Gastroesophageal sphincter (tissue), 3 donors: ENCODE measurements at regions not wholly inside any gene's neighbourhood (a gene's known extent, or its start where the extent isn't known, plus 50 kb on each side); places are given as distances from the start of the nearest gene placed in this dataset.

Source experiments
- POLR2A ChIP-seq, 2 donors: fragments of 450-650 bp; IDR thresholded peaks; one replicate each; pipeline ENCODE4 v1.6.1; 2017; ENCODE audit warnings: antibody characterized with exemption in 2 of 2, mild to moderate bottlenecking in 2 of 2, moderate library complexity in 1 of 2
- POLR2AphosphoS5 ChIP-seq: sonication (generic); formaldehyde crosslinking; IDR thresholded peaks from one replicate; pipeline ENCODE4 v1.6.1; 2017; ENCODE audit warnings: antibody characterized with exemption
- TF ChIP-seq, protein P1 (sequence below), 4 experiments: fragments of 200-600 bp in 2 of 4; fragments of 450-650 bp in 2 of 4; sonication (generic) in 1 of 4; IDR thresholded peaks; one replicate each; pipeline ENCODE4 v1.5.1; 2017 to 2019; ENCODE audit warnings: antibody characterized with exemption in 4 of 4, mild to moderate bottlenecking in 2 of 4, moderate library complexity in 2 of 4

DNA sequence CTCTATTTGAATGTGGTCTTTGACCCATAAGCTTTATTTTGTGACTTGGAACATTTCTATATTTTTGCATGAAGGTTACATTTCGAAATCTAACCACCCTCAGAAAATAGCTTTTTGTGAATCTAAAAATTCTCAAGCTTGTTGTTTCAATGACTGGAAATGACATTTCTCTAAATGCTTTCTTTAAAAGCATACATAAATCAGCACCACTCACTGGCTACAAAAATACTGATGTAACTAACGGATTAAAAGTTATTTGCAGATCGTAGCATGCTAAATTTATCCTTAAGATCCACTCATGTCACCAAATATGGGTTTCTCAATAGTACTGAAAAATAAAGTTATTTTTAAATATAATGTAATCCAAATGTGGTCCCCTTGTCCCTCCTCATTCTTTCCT, 55.2 kb upstream of the ACAN start:
- TF ChIP-seq POLR2A (IDR thresholded peaks at IDR 0.05) (no peak), POLR2AphosphoS5 (no peak)
- TF ChIP-seq, protein P1, sequence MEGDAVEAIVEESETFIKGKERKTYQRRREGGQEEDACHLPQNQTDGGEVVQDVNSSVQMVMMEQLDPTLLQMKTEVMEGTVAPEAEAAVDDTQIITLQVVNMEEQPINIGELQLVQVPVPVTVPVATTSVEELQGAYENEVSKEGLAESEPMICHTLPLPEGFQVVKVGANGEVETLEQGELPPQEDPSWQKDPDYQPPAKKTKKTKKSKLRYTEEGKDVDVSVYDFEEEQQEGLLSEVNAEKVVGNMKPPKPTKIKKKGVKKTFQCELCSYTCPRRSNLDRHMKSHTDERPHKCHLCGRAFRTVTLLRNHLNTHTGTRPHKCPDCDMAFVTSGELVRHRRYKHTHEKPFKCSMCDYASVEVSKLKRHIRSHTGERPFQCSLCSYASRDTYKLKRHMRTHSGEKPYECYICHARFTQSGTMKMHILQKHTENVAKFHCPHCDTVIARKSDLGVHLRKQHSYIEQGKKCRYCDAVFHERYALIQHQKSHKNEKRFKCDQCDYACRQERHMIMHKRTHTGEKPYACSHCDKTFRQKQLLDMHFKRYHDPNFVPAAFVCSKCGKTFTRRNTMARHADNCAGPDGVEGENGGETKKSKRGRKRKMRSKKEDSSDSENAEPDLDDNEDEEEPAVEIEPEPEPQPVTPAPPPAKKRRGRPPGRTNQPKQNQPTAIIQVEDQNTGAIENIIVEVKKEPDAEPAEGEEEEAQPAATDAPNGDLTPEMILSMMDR (IDR thresholded peaks at IDR 0.05): no peak
